Left lung (tissue), 4 donors: ENCODE measurements at regions not wholly inside any gene's neighbourhood (a gene's known extent, or its start where the extent isn't known, plus 50 kb on each side); places are given as distances from the start of the nearest gene placed in this dataset.

ENCODE experiments used
- ATAC-seq: fragments of 200-7000 bp; cut with Tn5 transposase; one replicate; pipeline ENCODE4 v1.9.1; 2020; ENCODE audit warnings: moderate library complexity
- DNase-seq, 4 donors: peaks; one replicate each; pipeline ENCODE4 v3.0.0-alpha.2; 2013 to 2020
- H3K27ac ChIP-seq, 2 donors: fragments of 200-600 bp; sonication (generic) in 1 of 2; one replicate each; pipeline versions ENCODE4 v1.5.0 to v1.8.0; 2020 to 2021
- H3K27me3 ChIP-seq, 2 donors: fragments of 200-600 bp; sonication (generic) in 1 of 2; one replicate each; pipeline versions ENCODE4 v1.5.0 to v1.8.0; 2020 to 2021
- H3K36me3 ChIP-seq, 2 donors: fragments of 200-600 bp; sonication (generic) in 1 of 2; one replicate each; pipeline versions ENCODE4 v1.5.0 to v1.8.0; 2020 to 2021
- H3K4me1 ChIP-seq, 2 donors: fragments of 200-600 bp; one replicate each; pipeline ENCODE4 v1.8.0; 2021
- H3K4me3 ChIP-seq, 2 donors: fragments of 200-600 bp; sonication (generic) in 1 of 2; one replicate each; pipeline versions ENCODE4 v1.5.0 to v1.8.0; 2020 to 2021; ENCODE audit warnings: mild to moderate bottlenecking in 1 of 2
- H3K9me3 ChIP-seq, 2 donors: fragments of 200-600 bp; sonication (generic) in 1 of 2; one replicate each; pipeline versions ENCODE4 v1.5.0 to v1.8.0; 2020 to 2021
- CTCF ChIP-seq, 2 donors: fragments of 200-600 bp; sonication (generic) in 1 of 2; IDR thresholded peaks; one replicate each; pipeline versions ENCODE4 v1.5.0 to v1.8.0; 2021; ENCODE audit warnings: antibody characterized with exemption in 2 of 2
- intact Hi-C, 2 donors: fragments of 100-400 bp; cut with DNase I; formaldehyde crosslinking; loops; one replicate each; pipeline versions ENCODE4 v1.11.2 to v1.14.2; 2022
- donor health status: DM: no; HTN: yes; CAD: no.
- donor health status: DM: no; HTN: no; CAD: no.

- no peak overlapping the region for H3K27ac ChIP-seq
These were observed 659.3 kb upstream of the ARRDC4 start for GRCh38 chr15:97301166-97301565.

GRCh38 chr15:97316362-97316761 lies 644.1 kb upstream of the ARRDC4 start:
- intact Hi-C loops = no loop called here
- Histone ChIP-seq H3K9me3 (peaks cover 0 to 3% of the 10 kb centered on the region in 2 donors), H3K4me3 (no peak overlapping the region), H3K27me3 (no peaks in the 10 kb centered on the region), H3K27ac (no peak overlapping the region), H3K36me3 (no peaks in the 10 kb centered on the region), H3K4me1 (no peaks in the 10 kb centered on the region)
- ATAC-seq (no peak), DNase-seq (no peak)
- no peak for TF ChIP-seq CTCF (IDR thresholded peaks at IDR 0.05)

More at GRCh38 chr15:97301166-97301565, 659.3 kb upstream of the ARRDC4 start:
- no peaks in the 10 kb centered on the region for H3K4me1 ChIP-seq
- no peak overlapping the region for H3K4me3 ChIP-seq
- no peaks in the 10 kb centered on the region for H3K36me3 ChIP-seq
- no peak for TF ChIP-seq CTCF (IDR thresholded peaks at IDR 0.05)
- no peak for ATAC-seq
- H3K27me3 ChIP-seq = no peaks in the 10 kb centered on the region
- no peak for DNase-seq
- intact Hi-C loops = no loop called here
- H3K9me3 ChIP-seq = peaks cover 0 to 2% of the 10 kb centered on the region in 2 donors

- ATAC-seq = no peak
- peaks cover 0 to 6% of the 10 kb centered on the region in 2 donors for H3K27me3 ChIP-seq
- H3K4me3 ChIP-seq = no peak overlapping the region
- no peaks in the 10 kb centered on the region for H3K4me1 ChIP-seq
- no peak overlapping the region for H3K27ac ChIP-seq
- intact Hi-C loops = no loop called here
- H3K36me3 ChIP-seq = no peaks in the 10 kb centered on the region
- no peak for DNase-seq
- no peak for TF ChIP-seq CTCF (IDR thresholded peaks at IDR 0.05)
- H3K9me3 ChIP-seq = peaks cover 0 to 3% of the 10 kb centered on the region in 2 donors
These were observed 643.3 kb upstream of the ARRDC4 start for GRCh38 chr15:97317163-97317562.

DNA sequence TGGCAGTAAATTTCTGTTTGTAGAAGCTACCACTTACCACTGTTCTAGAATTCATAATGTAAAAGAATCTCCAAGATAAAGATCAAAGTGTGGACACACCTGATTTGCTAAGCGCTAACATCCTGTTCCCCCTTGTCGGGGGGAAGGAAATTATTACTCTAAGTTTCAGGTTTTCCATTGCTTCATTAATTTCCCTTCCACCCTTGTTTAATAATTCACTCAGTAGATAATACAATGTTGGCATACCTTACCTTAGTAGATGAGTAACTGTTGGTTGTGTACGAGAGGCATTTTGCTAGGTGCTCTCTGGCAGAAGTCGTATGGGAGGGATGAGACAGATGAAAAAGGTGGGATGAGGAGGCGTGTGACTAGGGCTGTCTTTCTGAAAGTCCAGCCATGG lies 641.2 kb upstream of the ARRDC4 start:
- DNase-seq = no peak

DNA sequence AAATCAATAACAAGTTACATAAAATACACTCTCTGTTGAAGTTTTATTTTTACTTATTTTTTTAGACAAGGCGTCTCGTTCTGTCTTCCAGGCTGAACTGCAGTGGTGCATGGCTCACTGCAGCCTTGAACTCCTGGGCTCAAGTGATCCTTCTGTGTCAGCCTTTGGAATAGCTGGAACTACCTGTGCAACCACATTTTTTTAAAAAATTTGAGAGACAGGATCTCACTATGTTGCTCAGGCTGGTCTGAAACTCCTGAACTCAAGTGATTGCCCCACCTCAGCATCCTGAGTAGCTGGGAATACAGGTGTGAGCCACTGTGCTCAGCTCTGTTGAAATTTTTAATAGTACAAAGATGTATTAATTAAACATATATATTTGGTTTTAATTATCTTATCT lies 614.3 kb upstream of the ARRDC4 start:
- Histone ChIP-seq H3K27ac (no peak overlapping the region), H3K9me3 (peaks cover 0 to 15% of the 10 kb centered on the region in 2 donors), H3K27me3 (no peaks in the 10 kb centered on the region), H3K36me3 (no peaks in the 10 kb centered on the region), H3K4me1 (no peaks in the 10 kb centered on the region), H3K4me3 (no peak overlapping the region)
- intact Hi-C loops = no loop called here
- ATAC-seq (no peak), DNase-seq (no peak)
- no peak for TF ChIP-seq CTCF (IDR thresholded peaks at IDR 0.05)

More for the DNA sequence above, 641.2 kb upstream of the ARRDC4 start:
- H3K27me3 ChIP-seq = peaks cover 0 to 6% of the 10 kb centered on the region in 2 donors
- intact Hi-C loops = no loop called here
- H3K27ac ChIP-seq = no peak overlapping the region
- no peaks in the 10 kb centered on the region for H3K36me3 ChIP-seq
- ATAC-seq = no peak
- no peak for TF ChIP-seq CTCF (IDR thresholded peaks at IDR 0.05)
- H3K4me1 ChIP-seq = no peaks in the 10 kb centered on the region
- no peak overlapping the region for H3K4me3 ChIP-seq
- peaks cover 0 to 3% of the 10 kb centered on the region in 2 donors for H3K9me3 ChIP-seq
